ENCODE measurements at regions not wholly inside any gene's neighbourhood (a gene's known extent, or its start where the extent isn't known, plus 50 kb on each side); places are given as distances from the start of the nearest gene placed in this dataset.

GRCh38 chr4:141789716-141790115 lies 153.3 kb downstream of the IL15 start:
- H3K4me3 ChIP-seq (ENCODE audit: low read length), result no peak overlapping the region
- no peak overlapping the region for H3K27ac ChIP-seq (ENCODE audit: low read depth in 1 of 2, low read length in 2 of 2)
- intact Hi-C loops (cut with DNase I, micrococcal nuclease), result no loop called here
- no peaks in the 10 kb centered on the region for H3K36me3 ChIP-seq (ENCODE audit: insufficient read depth, low read length)
- no peaks in the 10 kb centered on the region for H3K9me3 ChIP-seq (ENCODE audit: control insufficient read depth in 1 of 2, insufficient read depth in 1 of 2, low read length in 2 of 2)
- H3K27ac Mint-ChIP-seq, result no peak overlapping the region
- no peak overlapping the region for H3K4me3 Mint-ChIP-seq
- peaks cover 5% of the 10 kb centered on the region for H3K27me3 Mint-ChIP-seq
- no peaks in the 10 kb centered on the region for H3K27me3 ChIP-seq (ENCODE audit: control insufficient read depth in 1 of 2, insufficient read depth in 2 of 2, low read length in 2 of 2)
- H3K4me1 Mint-ChIP-seq (ENCODE audit: low read depth), result no peaks in the 10 kb centered on the region
- no peaks in the 10 kb centered on the region for H3K9me3 Mint-ChIP-seq
- H3K36me3 Mint-ChIP-seq (ENCODE audit: low read depth), result no peaks in the 10 kb centered on the region
- H3K4me1 ChIP-seq (ENCODE audit: insufficient read depth, low read length), result no peaks in the 10 kb centered on the region
- no peak for TF ChIP-seq CTCF (IDR thresholded peaks at IDR 0.05)
- no peak for DNase-seq
- CTCF ChIA-PET, result no interaction called here
- POLR2A ChIA-PET, result no interaction called here
- ATAC-seq (ENCODE audit: poor library complexity), result no peak

- ChIA-PET CTCF (no interaction called here), POLR2A (no interaction called here)
- no peak overlapping the region for H3K4me3 ChIP-seq (ENCODE audit: low read length)
- no peak overlapping the region for H3K27ac ChIP-seq (ENCODE audit: low read depth in 1 of 2, low read length in 2 of 2)
- no peaks in the 10 kb centered on the region for H3K9me3 Mint-ChIP-seq
- intact Hi-C loops (cut with DNase I, micrococcal nuclease), result no loop called here
- no peak overlapping the region for H3K4me3 Mint-ChIP-seq
- peaks cover 5% of the 10 kb centered on the region for H3K27me3 Mint-ChIP-seq
- H3K27ac Mint-ChIP-seq, result no peak overlapping the region
- ATAC-seq (ENCODE audit: poor library complexity) (no peak), DNase-seq (no peak)
- no peaks in the 10 kb centered on the region for H3K36me3 Mint-ChIP-seq (ENCODE audit: low read depth)
- no peaks in the 10 kb centered on the region for H3K4me1 ChIP-seq (ENCODE audit: insufficient read depth, low read length)
- no peaks in the 10 kb centered on the region for H3K9me3 ChIP-seq (ENCODE audit: control insufficient read depth in 1 of 2, insufficient read depth in 1 of 2, low read length in 2 of 2)
- no peaks in the 10 kb centered on the region for H3K27me3 ChIP-seq (ENCODE audit: control insufficient read depth in 1 of 2, insufficient read depth in 2 of 2, low read length in 2 of 2)
- no peaks in the 10 kb centered on the region for H3K4me1 Mint-ChIP-seq (ENCODE audit: low read depth)
- no peaks in the 10 kb centered on the region for H3K36me3 ChIP-seq (ENCODE audit: insufficient read depth, low read length)
- no peak for TF ChIP-seq CTCF (IDR thresholded peaks at IDR 0.05)
Measured at GRCh38 chr4:141792164-141792563, 155.8 kb downstream of the IL15 start.

- CTCF ChIA-PET, result no interaction called here
- intact Hi-C loops (cut with DNase I, micrococcal nuclease), result no loop called here
Measured at GRCh38 chr4:141797966-141798365, 161.6 kb downstream of the IL15 start.

More at GRCh38 chr4:141797966-141798365, 161.6 kb downstream of the IL15 start:
- Mint-ChIP-seq H3K27me3 (no peaks in the 10 kb centered on the region), H3K9me3 (no peaks in the 10 kb centered on the region), H3K4me1 (ENCODE audit: low read depth) (no peaks in the 10 kb centered on the region), H3K4me3 (no peak overlapping the region), H3K36me3 (ENCODE audit: low read depth) (no peaks in the 10 kb centered on the region), H3K27ac (no peak overlapping the region)
- H3K9me3 ChIP-seq (ENCODE audit: control insufficient read depth in 1 of 2, insufficient read depth in 1 of 2, low read length in 2 of 2), result no peaks in the 10 kb centered on the region
- no peaks in the 10 kb centered on the region for H3K36me3 ChIP-seq (ENCODE audit: insufficient read depth, low read length)
- no peak for ATAC-seq (ENCODE audit: poor library complexity)
- no peak for DNase-seq
- no peak overlapping the region for H3K4me3 ChIP-seq (ENCODE audit: low read length)
- H3K4me1 ChIP-seq (ENCODE audit: insufficient read depth, low read length), result no peaks in the 10 kb centered on the region
- TF ChIP-seq CTCF (IDR thresholded peaks at IDR 0.05), result no peak
- H3K27ac ChIP-seq (ENCODE audit: low read depth in 1 of 2, low read length in 2 of 2), result no peak overlapping the region
- POLR2A ChIA-PET, result no interaction called here
- H3K27me3 ChIP-seq (ENCODE audit: control insufficient read depth in 1 of 2, insufficient read depth in 2 of 2, low read length in 2 of 2), result no peaks in the 10 kb centered on the region
